ENCODE measurements at regions not wholly inside any gene's neighbourhood (a gene's known extent, or its start where the extent isn't known, plus 50 kb on each side); places are given as distances from the start of the nearest gene placed in this dataset.

GRCh38 chr3:88209356-88209755, 59.6 kb downstream of the C3orf38 start:
- DNase-seq (ENCODE audit: low spot score in 2 of 2) (no peak), FAIRE-seq (no peak)

GRCh38 chr3:88211096-88211890, 61.5 kb downstream of the C3orf38 start:
- no peak for DNase-seq (ENCODE audit: low spot score in 2 of 2)
- FAIRE-seq: no peak

GRCh38 chr3:88219138-88219792, 69.5 kb downstream of the C3orf38 start:
- DNase-seq (ENCODE audit: low spot score in 2 of 2) (peak in 1 of 2 donors; percentile 46), FAIRE-seq (no peak)

- DNase-seq (ENCODE audit: low spot score in 2 of 2) (no peak), FAIRE-seq (no peak)
Observed at GRCh38 chr3:88220126-88220525, 70.4 kb downstream of the C3orf38 start.

- FAIRE-seq: no peak
- no peak for DNase-seq (ENCODE audit: low spot score in 2 of 2)
Observed at GRCh38 chr3:88221726-88222125, 72.0 kb downstream of the C3orf38 start.

- DNase-seq (ENCODE audit: low spot score in 2 of 2) (no peak), FAIRE-seq (no peak)
Observed at GRCh38 chr3:88222343-88222742, 72.6 kb downstream of the C3orf38 start.

- no peak for FAIRE-seq
Observed at GRCh38 chr3:88225326-88226008, 75.7 kb downstream of the C3orf38 start.

GRCh38 chr3:88226910-88227309, 77.2 kb downstream of the C3orf38 start:
- DNase-seq (ENCODE audit: low spot score in 2 of 2) (no peak), FAIRE-seq (no peak)

More at GRCh38 chr3:88225326-88226008, 75.7 kb downstream of the C3orf38 start:
- DNase-seq (ENCODE audit: low spot score in 2 of 2): no peak

- DNase-seq (ENCODE audit: low spot score in 2 of 2): no peak
- FAIRE-seq: no peak
Observed at GRCh38 chr3:88230638-88231037, 80.9 kb downstream of the C3orf38 start.

- FAIRE-seq (no peak), DNase-seq (ENCODE audit: low spot score in 2 of 2) (no peak)
Observed at GRCh38 chr3:88231207-88231606, 81.4 kb downstream of the C3orf38 start.

GRCh38 chr3:88231632-88232031, 81.9 kb downstream of the C3orf38 start:
- FAIRE-seq (no peak), DNase-seq (ENCODE audit: low spot score in 2 of 2) (no peak)

GRCh38 chr3:88235102-88235501, 85.3 kb downstream of the C3orf38 start:
- DNase-seq (ENCODE audit: low spot score in 2 of 2) (no peak), FAIRE-seq (no peak)

- DNase-seq (ENCODE audit: low spot score in 2 of 2) (no peak), FAIRE-seq (no peak)
Observed at GRCh38 chr3:88239870-88240269, 90.1 kb downstream of the C3orf38 start.

GRCh38 chr3:88248658-88249057, 98.9 kb downstream of the C3orf38 start:
- DNase-seq (ENCODE audit: low spot score in 2 of 2): no peak
- FAIRE-seq: no peak

- FAIRE-seq (no peak), DNase-seq (ENCODE audit: low spot score in 2 of 2) (no peak)
Observed at GRCh38 chr3:88259045-88259444, 109.3 kb downstream of the C3orf38 start.

GRCh38 chr3:88262527-88262926, 112.8 kb downstream of the C3orf38 start:
- no peak for DNase-seq (ENCODE audit: low spot score in 2 of 2)
- FAIRE-seq: no peak

GRCh38 chr3:88263417-88264100, 113.8 kb downstream of the C3orf38 start:
- FAIRE-seq (no peak), DNase-seq (ENCODE audit: low spot score in 2 of 2) (no peak)

- no peak for FAIRE-seq
- no peak for DNase-seq (ENCODE audit: low spot score in 2 of 2)
Observed at GRCh38 chr3:88267441-88267840, 117.7 kb downstream of the C3orf38 start.

GRCh38 chr3:88267847-88268246, 118.1 kb downstream of the C3orf38 start:
- DNase-seq (ENCODE audit: low spot score in 2 of 2): no peak
- no peak for FAIRE-seq

GRCh38 chr3:88280326-88280725, 130.6 kb downstream of the C3orf38 start:
- DNase-seq (ENCODE audit: low spot score in 2 of 2) (no peak), FAIRE-seq (no peak)
